HG03442 (cell line): ENCODE measurements at regions not wholly inside any gene's neighbourhood (a gene's known extent, or its start where the extent isn't known, plus 50 kb on each side); places are given as distances from the start of the nearest gene placed in this dataset.

ENCODE experiments used
- ATAC-seq: cut with Tn5 transposase; IDR thresholded peaks from one replicate; pipeline ENCODE4 v1.9.1; 2021; ENCODE audit warnings: mild to moderate bottlenecking, moderate library complexity; ENCODE audit not compliant: unreplicated experiment

- no peak for ATAC-seq
Measured at GRCh38 chr5:67490543-67491321, 294.1 kb upstream of the CD180 start.

- ATAC-seq = no peak
Measured at GRCh38 chr5:67488885-67489284, 292.3 kb upstream of the CD180 start.

DNA sequence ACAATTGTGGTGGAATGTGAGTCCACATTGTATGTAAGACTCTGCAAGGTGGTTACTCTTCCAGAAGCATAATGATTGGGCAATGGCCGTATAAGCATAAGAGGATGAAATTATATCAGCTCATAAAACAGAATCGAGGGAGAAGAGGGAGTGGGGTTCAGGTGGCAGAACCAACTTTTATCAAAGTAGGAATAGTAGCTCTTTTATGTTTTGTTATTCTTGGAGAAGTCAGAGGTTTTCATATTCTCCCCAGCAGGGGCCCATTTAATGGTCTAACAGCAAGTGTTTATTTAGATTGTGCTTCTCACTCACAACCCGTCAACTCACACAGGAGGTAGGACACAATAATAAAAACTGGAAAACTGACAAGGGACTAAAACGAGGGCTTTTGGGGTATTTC lies 291.3 kb upstream of the CD180 start:
- ATAC-seq = no peak

GRCh38 chr5:67483453-67484030 lies 286.9 kb upstream of the CD180 start:
- no peak for ATAC-seq

DNA sequence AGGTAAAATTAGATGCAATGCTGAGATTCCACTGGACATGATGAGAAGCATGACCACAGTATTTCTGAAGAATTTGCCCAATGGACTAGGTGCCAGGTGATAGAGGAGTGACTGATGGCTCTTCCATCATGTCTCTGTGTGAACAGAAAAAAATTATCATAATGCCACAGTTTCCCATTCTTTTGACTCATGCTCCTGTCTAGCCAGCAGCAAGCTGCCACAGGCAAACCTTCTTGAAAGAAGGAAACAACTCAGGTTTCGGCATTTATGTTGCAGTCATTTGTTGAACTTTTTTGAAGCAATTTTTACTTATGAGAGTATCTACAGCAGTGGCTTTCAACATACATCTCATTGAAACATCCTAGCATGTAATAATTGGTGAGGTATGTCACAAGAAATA lies 284.8 kb upstream of the CD180 start:
- ATAC-seq = no peak

DNA sequence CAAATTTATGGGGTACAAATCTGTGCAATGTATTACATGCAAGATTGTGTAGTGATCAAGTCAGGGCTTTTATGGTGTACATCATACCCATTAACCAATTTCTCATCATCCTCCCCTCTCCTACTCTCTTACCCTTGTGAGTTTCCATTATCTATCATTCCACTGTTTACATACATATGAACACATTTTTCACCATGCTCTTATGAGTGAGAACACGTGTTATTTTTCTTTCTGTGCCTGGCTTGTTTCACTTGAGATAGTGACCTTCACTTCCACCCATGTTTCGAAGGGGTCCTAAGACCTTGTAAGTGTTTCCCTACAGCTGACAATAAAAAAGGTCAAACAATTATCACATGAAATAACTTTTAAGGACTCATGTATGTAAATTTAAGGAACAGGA lies 281.7 kb upstream of the CD180 start:
- ATAC-seq = no peak

DNA sequence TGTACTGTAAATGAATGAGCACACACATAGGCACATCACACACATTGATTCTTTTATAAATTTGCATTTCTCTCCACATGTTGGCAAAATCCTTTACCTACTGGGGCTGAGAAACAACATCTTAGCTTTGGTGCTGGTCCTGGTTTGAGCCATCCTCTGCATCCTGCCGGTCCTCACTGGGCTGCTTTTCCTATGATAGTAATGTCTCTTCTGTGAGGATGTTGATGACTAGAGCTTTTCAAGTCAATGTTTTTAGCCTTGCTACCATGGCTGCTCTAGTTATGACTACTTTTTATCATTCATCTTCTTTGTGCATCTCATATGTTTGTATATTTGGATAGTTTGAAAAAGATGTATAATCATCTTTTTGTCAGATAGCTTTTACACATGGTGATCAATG lies 280.4 kb upstream of the CD180 start:
- no peak for ATAC-seq

GRCh38 chr5:67476531-67476930 lies 279.9 kb upstream of the CD180 start:
- ATAC-seq = no peak

- no peak for ATAC-seq
Measured at GRCh38 chr5:67475489-67475888, 278.9 kb upstream of the CD180 start.

DNA sequence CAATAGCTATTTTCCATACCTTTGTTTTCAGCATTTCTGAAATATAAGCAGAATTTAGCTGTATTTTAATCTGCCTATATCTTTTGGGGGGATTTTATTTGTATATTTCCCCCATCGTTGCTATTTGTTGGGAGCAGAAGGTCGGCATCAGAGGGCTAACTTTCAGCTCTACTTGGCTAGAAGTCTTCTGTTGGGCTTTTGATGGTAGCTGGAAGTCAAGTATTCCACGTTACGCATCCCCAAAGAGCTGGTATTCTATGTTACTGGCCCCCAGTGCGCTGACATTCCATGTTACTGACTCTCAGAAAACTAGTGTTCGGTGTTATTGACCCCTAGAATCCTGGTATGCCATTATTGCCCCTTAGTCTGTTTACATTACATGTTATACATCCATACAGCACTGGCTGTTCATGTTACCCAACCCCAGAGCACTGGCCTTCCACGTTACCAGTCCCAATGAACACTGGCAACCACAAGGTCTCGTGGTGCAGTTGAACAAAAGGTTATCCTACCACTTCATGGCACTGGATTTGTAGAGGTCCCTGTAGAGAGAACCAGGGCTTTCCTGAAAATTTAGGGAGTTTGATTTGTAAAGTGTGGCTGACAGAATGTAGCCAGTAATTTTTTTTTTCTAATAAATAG lies 278.1 kb upstream of the CD180 start:
- ATAC-seq = no peak

DNA sequence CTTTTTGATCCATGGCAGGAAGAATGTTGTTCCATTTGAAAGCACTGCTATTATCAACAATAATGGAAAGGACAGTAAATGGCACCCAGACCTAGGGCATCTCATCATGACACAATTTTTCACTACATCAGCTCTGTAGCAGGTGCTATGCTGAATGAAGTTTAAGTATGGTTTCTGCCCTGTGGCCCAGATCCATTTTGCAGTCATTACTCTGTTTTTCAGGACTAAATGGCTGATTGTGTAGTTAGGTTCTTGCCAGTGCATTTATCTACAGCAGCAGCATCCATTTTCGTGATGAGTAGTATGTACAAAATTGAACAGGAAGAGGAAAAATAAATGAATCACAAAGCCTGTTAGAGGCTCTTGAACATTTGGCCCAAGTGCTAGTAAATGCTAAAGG lies 270.5 kb upstream of the CD180 start:
- no peak for ATAC-seq

GRCh38 chr5:67465537-67466207 lies 269.1 kb upstream of the CD180 start:
- ATAC-seq = no peak

DNA sequence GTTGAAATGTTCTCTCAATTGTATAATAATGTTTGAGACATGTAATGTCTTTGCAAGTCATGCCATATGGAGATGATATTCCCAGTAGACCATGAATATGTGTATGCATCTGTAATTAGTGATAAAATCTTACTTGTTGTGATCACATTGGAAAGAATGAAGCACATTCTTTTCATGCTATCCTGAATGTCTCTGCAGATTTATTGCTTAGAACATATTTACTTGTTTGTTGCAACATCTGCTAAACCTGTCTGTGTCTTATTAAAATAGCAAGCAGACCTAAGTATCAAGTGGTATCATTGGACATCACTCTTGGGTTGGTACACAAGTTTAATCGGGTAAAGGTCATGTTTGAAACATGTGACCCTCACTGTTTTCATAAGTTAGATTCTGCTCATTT lies 265.5 kb upstream of the CD180 start:
- ATAC-seq = no peak

DNA sequence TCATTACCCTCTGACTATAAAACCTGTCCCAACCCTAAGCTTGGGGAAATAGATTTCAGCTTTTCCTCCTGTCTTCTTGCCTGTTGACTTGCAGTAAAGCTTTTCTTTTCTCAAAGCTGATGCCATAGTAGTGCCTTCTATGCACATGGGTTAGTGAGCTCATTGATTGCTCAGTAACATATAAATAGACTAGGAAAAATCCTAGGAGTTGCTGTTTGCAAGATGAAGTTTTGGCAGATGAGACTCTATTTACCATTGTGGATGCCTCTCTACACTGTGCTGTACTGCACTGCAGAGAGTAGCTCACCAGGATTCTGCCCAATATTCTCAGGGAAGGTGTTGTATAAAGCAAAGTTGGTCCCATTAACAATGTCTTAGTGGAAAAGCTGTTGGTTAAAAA lies 262.7 kb upstream of the CD180 start:
- no peak for ATAC-seq

DNA sequence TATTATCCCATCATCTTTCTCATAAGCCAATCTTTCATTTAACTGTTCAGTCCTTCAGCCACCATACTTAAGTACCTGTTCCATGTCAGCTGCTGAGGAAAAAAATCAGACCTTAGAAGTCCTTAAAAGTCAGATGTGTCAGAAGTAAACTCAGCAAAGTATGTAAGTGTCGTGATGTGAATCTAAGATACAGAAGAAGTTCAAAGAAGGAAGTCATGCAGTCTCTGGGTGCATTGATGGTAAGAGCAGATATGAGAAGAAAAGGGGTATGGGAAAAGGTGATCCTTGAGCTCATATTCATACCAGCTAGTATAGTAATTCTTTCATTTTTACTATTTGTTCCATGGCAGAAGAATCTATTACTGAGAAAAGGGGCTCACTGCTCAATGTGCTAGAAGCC lies 259.4 kb upstream of the CD180 start:
- no peak for ATAC-seq

DNA sequence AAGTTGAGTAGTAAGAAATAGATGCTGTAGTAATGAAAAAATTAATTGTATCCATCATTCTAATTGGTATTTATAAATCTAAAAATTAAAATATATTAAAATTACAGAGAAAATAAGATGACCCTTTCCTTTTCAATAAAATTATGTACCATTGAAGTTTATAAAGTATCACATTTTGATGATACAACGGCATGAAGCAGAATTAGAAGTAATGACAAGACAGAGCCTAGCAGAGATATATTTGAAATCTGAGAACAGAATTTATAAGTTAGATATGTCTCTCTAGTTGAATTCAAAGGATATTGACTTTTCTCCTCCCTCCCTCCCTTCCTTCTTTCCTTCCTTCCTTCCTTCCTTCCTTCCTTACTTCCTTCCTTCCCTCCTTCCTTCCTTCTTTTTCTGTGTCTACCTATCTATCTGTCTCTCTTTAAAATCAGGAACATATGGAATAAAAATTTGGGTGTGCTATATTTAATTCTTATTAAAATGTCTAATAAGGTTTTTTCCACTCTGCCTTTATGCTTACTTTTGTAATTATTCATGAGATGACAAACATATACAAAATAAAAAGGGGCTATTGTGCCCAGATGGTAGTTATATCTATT lies 258.5 kb upstream of the CD180 start:
- no peak for ATAC-seq

DNA sequence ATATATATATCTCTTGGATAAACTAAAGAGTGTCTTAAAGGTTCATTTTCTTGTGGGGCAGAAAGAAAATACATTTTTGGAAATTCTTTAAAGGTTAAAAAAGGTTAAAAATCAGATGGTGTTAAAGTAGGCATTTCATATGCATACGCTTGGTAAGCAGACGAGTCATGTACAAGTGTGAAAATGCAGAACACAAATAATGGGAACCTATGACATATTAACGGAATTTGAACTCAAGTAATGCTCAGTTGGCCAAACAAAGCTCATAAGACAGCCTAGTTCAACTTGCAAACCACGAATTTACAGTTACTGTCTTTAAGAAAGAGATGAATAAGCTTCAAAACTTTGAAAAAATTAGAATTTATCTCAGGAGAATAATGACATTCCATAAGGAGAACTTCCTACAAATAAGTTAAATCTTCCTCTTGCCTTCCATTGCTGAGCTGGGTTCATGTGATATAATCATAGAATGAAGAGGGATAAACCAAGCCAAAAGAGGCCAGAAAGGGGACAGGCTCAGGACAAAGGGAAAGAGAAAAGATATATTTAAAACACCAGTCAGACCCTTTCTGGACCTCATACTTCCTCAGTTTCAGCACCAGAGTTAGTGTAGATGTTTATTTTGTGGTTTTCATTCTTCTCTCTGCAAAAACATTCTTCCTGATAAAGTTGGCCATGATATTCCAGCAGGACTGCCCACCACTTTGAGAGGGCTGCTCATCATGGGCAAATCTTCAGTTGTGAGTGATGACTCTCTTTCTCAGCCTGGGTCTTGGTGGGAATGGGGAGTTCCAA lies 256.7 kb upstream of the CD180 start:
- no peak for ATAC-seq

DNA sequence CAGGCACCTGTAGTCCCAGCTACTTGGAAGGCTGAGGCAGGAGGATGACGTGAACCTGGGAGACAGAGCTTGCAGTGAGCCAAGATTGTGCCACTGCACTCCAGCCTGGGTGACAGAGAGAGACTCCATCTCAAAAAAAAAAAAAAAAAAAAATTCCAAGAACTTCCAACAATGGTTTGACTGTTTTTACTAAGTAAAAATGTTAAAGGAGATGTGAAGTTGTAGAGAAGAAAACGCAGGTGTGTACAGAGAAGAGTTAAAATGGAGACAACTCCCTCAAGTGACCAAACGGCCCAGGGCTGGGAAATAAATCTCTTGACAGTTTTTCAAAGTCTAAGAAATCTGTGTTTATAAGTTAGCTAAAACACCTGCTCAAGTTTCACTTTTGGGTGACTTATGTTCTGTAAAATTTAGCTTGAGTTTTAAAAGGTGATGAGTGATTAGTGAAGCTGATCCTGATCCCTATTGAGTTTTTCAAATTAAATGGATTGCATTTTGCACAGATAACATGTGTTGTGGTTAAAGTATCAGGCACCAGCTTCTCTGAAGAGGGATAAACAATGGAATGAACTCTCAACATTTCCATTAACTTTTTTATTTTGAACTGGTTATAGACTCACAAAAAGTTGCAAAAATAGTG lies 255.2 kb upstream of the CD180 start:
- ATAC-seq = no peak

DNA sequence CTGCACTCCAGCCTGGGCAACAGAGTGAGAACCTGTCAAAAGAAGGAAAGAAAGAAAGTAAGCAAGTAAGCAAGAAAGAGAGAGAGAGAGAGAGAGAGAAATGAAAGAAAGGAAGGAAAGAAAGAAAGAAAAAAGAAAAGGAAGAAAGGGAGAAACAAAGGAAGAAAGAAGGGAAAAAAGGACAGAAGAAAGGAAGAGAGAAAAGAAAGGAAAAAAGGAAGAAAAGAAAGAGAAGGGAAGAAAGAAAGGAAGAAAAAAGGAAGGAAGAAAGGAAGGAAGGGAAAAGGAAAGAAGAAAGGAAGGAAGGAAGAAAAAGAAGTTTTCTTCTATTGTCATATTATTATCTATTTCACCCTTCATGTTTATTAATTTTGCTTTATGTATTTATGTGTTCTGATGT lies 251.1 kb upstream of the CD180 start:
- ATAC-seq = no peak
